Thyroid gland (tissue), 4 donors: ENCODE measurements at regions not wholly inside any gene's neighbourhood (a gene's known extent, or its start where the extent isn't known, plus 50 kb on each side); places are given as distances from the start of the nearest gene placed in this dataset.

ENCODE experiments used
- POLR2A ChIP-seq, 2 donors: fragments of 450-650 bp; IDR thresholded peaks; one replicate each; pipeline ENCODE4 v1.6.1; 2017; ENCODE audit warnings: antibody characterized with exemption in 2 of 2, mild to moderate bottlenecking in 2 of 2, moderate library complexity in 1 of 2
- TF ChIP-seq, protein P1 (sequence below), 6 experiments: fragments of 200-600 bp in 3 of 6; fragments of 450-650 bp in 3 of 6; sonication (generic) in 3 of 6; IDR thresholded peaks; one replicate each; pipeline ENCODE4 v1.5.1; 2016 to 2019; ENCODE audit warnings: antibody characterized with exemption in 6 of 6, mild to moderate bottlenecking in 2 of 6, inconsistent platforms in 1 of 6, moderate library complexity in 1 of 6

GRCh38 chr12:127504874-127505273 lies 762.1 kb upstream of the TMEM132C start:
- TF ChIP-seq, protein P1, sequence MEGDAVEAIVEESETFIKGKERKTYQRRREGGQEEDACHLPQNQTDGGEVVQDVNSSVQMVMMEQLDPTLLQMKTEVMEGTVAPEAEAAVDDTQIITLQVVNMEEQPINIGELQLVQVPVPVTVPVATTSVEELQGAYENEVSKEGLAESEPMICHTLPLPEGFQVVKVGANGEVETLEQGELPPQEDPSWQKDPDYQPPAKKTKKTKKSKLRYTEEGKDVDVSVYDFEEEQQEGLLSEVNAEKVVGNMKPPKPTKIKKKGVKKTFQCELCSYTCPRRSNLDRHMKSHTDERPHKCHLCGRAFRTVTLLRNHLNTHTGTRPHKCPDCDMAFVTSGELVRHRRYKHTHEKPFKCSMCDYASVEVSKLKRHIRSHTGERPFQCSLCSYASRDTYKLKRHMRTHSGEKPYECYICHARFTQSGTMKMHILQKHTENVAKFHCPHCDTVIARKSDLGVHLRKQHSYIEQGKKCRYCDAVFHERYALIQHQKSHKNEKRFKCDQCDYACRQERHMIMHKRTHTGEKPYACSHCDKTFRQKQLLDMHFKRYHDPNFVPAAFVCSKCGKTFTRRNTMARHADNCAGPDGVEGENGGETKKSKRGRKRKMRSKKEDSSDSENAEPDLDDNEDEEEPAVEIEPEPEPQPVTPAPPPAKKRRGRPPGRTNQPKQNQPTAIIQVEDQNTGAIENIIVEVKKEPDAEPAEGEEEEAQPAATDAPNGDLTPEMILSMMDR (IDR thresholded peaks at IDR 0.05): no peak
- TF ChIP-seq POLR2A (IDR thresholded peaks at IDR 0.05): no peak
